IMR-90 (cell line): ENCODE measurements at regions not wholly inside any gene's neighbourhood (a gene's known extent, or its start where the extent isn't known, plus 50 kb on each side); places are given as distances from the start of the nearest gene placed in this dataset.

Source experiments
- BHLHE40 ChIP-seq: fragments of 150-350 bp; IDR thresholded peaks from 2 replicates; pipeline ENCODE4 v1.6.1; 2016; ENCODE audit warnings: mild to moderate bottlenecking, low read depth, low read length
- CEBPB ChIP-seq: IDR thresholded peaks from 2 replicates; pipeline ENCODE4 v1.6.1; 2012; ENCODE audit warnings: low read depth, low read length, improper control_type of control experiment
- CHD1 ChIP-seq: IDR thresholded peaks from 2 replicates; pipeline ENCODE4 v1.6.1; 2012; ENCODE audit warnings: low read depth, low read length, improper control_type of control experiment
- CTCF ChIP-seq: conservative IDR thresholded peaks from 2 replicates; pipeline ENCODE4 v1.5.1; 2012; ENCODE audit warnings: mild to moderate bottlenecking, low read depth, low read length, improper control_type of control experiment
- ELK1 ChIP-seq: fragments of 150-350 bp; IDR thresholded peaks from 2 replicates; pipeline ENCODE4 v1.6.1; 2016; ENCODE audit warnings: low read depth, mild to moderate bottlenecking, low read length, moderate library complexity, borderline replicate concordance
- FOS ChIP-seq: fragments of 150-350 bp; IDR thresholded peaks from 2 replicates; pipeline ENCODE4 v1.6.1; 2016; ENCODE audit warnings: low read depth, low read length
- MAFK ChIP-seq: IDR thresholded peaks from 2 replicates; pipeline ENCODE4 v1.6.1; 2012; ENCODE audit warnings: low read depth, low read length, improper control_type of control experiment
- POLR2A ChIP-seq: IDR thresholded peaks from 2 replicates; pipeline ENCODE4 v1.6.1; 2012; ENCODE audit warnings: mild to moderate bottlenecking, low read depth, low read length
- RAD21 ChIP-seq: IDR thresholded peaks from 2 replicates; pipeline ENCODE4 v1.6.1; 2012; ENCODE audit warnings: low read length, improper control_type of control experiment
- RCOR1 ChIP-seq: IDR thresholded peaks from 2 replicates; pipeline ENCODE4 v1.6.1; 2012; ENCODE audit warnings: mild to moderate bottlenecking, low read length, improper control_type of control experiment; ENCODE audit not compliant: insufficient replicate concordance
- RFX5 ChIP-seq: IDR thresholded peaks from 2 replicates; pipeline ENCODE4 v1.8.0; 2012; ENCODE audit warnings: low read depth, mild to moderate bottlenecking, low read length, moderate library complexity
- SMC3 ChIP-seq: fragments of 150-350 bp; IDR thresholded peaks from 2 replicates; pipeline ENCODE4 v1.6.1; 2016; ENCODE audit warnings: low read depth, mild to moderate bottlenecking, antibody characterized with exemption, low read length, moderate library complexity
- USF2 ChIP-seq: fragments of 150-350 bp; IDR thresholded peaks from 2 replicates; pipeline ENCODE4 v1.6.1; 2017; ENCODE audit warnings: mild to moderate bottlenecking, antibody characterized with exemption, low read length, low read depth

- TF ChIP-seq CTCF (no peak), MAFK (no peak), RFX5 (no peak), POLR2A (no peak), SMC3 (no peak), ELK1 (no peak), FOS (no peak), RCOR1 (no peak), RAD21 (no peak), BHLHE40 (no peak), CEBPB (no peak), USF2 (no peak), CHD1 (no peak)
Measured at GRCh38 chr17:51366866-51367265, 106.5 kb downstream of the UTP18 start.
